Fibroblast of the aortic adventitia (primary cell): ENCODE measurements at regions not wholly inside any gene's neighbourhood (a gene's known extent, or its start where the extent isn't known, plus 50 kb on each side); places are given as distances from the start of the nearest gene placed in this dataset.

Experiments
- DNase-seq: peaks from one replicate; pipeline ENCODE4 v3.0.0-alpha.2; 2010; ENCODE audit warnings: low read depth
- H3K4me3 ChIP-seq: 2 replicates; pipeline ENCODE4 v1.5.1; 2011; ENCODE audit warnings: low read depth, mild to moderate bottlenecking, control low read depth, low read length, moderate library complexity
- TF ChIP-seq, protein P1 (sequence below): IDR thresholded peaks from 2 replicates; pipeline ENCODE4 v1.5.1; 2011; ENCODE audit warnings: mild to moderate bottlenecking, low read length, control low read depth, inconsistent platforms; ENCODE audit not compliant: insufficient read depth

DNA sequence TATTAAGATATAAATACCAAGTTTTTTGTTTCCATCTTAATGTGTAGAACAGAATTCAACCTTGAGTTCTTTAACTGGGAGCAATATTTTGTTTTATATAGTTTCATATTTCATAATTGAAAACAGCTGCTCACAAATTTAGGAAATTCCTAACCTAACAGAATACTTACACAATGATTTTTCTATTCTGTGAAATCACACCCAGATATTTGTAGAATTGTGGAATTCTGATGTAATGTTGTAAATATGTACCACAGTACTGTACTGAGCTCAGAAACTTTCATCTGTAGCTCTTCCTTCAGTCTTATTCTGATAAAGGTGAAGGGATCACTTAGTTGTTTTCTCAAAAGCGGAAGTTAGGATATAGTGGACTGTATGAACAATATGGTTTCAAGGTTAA is 143.4 kb upstream of the GLI3 start:
- TF ChIP-seq, protein P1, sequence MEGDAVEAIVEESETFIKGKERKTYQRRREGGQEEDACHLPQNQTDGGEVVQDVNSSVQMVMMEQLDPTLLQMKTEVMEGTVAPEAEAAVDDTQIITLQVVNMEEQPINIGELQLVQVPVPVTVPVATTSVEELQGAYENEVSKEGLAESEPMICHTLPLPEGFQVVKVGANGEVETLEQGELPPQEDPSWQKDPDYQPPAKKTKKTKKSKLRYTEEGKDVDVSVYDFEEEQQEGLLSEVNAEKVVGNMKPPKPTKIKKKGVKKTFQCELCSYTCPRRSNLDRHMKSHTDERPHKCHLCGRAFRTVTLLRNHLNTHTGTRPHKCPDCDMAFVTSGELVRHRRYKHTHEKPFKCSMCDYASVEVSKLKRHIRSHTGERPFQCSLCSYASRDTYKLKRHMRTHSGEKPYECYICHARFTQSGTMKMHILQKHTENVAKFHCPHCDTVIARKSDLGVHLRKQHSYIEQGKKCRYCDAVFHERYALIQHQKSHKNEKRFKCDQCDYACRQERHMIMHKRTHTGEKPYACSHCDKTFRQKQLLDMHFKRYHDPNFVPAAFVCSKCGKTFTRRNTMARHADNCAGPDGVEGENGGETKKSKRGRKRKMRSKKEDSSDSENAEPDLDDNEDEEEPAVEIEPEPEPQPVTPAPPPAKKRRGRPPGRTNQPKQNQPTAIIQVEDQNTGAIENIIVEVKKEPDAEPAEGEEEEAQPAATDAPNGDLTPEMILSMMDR, result no peak
- no peak overlapping the region for H3K4me3 ChIP-seq
- DNase-seq, result peak; percentile 47

DNA sequence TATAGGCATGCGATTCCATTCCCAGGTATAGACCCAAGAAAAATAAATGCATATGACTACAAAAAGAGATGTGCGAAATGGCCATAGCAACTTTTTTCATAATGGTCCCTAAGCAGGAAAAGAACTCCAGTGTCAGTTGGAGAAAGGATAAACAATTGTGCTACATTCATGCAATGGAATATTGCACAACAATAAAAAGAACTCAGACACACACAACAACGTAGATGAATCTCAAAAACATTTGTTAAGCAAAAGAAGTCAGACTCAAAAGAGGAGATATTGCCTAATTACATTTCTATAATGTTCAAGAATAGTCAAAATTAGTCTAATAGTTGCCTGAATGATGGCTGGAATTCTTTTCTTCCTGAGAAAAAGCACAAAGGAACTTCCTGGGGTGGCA is 141.1 kb upstream of the GLI3 start:
- no peak for DNase-seq
- TF ChIP-seq, protein P1, result no peak
- H3K4me3 ChIP-seq, result no peak overlapping the region

DNA sequence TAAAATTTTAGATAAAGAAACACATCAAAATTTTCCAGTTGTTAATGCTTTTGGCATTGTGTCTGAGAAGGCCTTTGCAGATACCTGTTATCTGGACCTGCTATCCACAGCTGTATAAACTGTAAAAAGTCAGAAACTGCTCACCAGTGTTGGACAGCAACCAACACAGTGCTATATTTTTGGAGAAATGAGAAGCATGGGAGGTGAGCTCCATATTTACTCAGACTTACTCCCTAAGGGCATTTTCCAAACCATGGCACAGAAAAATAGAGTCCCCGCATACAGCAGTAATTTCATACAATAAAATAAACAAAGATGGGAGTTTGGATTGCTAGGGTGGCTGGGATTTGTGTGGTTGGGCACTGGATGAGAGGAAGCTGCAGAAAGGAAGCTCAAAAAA is 136.3 kb upstream of the GLI3 start:
- TF ChIP-seq, protein P1, result no peak
- no peak overlapping the region for H3K4me3 ChIP-seq
- no peak for DNase-seq

DNA sequence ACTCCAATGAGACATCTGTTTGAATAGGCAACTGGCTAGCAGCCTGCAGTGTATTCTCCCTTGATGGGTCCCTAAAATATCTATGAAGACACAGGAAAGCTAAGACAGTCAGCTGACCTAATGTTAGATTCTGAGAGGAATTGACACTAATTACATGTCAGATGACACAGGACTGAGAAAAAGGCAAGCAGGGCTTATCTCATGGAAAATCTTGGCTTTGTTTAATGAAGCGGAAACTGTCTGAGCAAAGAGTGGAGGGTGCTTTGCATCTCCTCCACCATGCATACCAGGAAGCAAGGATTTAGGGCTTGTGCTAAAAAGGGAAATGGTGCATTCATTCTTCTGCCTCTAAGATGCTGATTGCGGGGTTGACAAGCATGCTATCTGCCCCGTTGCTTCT is 135.5 kb upstream of the GLI3 start:
- no peak for DNase-seq
- TF ChIP-seq, protein P1, result no peak
- no peak overlapping the region for H3K4me3 ChIP-seq

DNA sequence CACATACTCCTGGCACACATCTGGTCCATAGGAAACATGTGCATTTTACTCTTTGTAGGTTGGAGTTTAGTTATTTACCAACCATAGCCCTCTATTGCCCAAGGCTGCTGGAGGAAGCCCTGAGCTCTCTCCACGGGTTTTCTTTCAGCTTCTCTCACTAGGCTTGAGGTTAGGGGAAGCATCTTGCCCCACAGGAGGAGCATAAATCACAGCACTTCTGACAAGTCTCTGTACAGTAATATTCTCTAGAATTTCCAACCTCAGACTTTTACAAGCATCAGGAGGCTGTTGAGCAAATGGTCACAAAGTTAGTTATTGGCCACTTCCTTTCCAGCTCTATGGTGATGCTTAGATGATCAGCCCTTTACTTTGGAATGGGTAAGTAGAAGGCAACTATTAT is 122.9 kb upstream of the GLI3 start:
- DNase-seq, result no peak
- TF ChIP-seq, protein P1, result no peak
- no peak overlapping the region for H3K4me3 ChIP-seq

- DNase-seq, result peak; percentile 30
- H3K4me3 ChIP-seq, result no peak overlapping the region
- TF ChIP-seq, protein P1, result no peak
These were observed 114.4 kb upstream of the GLI3 start for GRCh38 chr7:42351316-42351935.

- peak; percentile 4 for DNase-seq
- no peak overlapping the region for H3K4me3 ChIP-seq
- TF ChIP-seq, protein P1, result no peak
These were observed 113.8 kb upstream of the GLI3 start for GRCh38 chr7:42350801-42351200.
